ENCODE measurements at regions not wholly inside any gene's neighbourhood (a gene's known extent, or its start where the extent isn't known, plus 50 kb on each side); places are given as distances from the start of the nearest gene placed in this dataset.

- peak; percentile 63 for DNase-seq (ENCODE audit: low read depth)
- no peak for TF ChIP-seq CTCF (conservative IDR thresholded peaks at IDR 0.05; ENCODE audit: low read depth, low read length)
- H3K4me3 ChIP-seq (ENCODE audit: low read depth, low read length) = no peak overlapping the region
These were observed 139.9 kb downstream of the TBXT start for GRCh38 chr6:166027761-166028160.

- TF ChIP-seq CTCF (conservative IDR thresholded peaks at IDR 0.05; ENCODE audit: low read depth, low read length) = no peak
- no peak for DNase-seq (ENCODE audit: low read depth)
- no peak overlapping the region for H3K4me3 ChIP-seq (ENCODE audit: low read depth, low read length)
These were observed 141.0 kb downstream of the TBXT start for GRCh38 chr6:166026586-166027126.

- no peak overlapping the region for H3K4me3 ChIP-seq (ENCODE audit: low read depth, low read length)
- TF ChIP-seq CTCF (conservative IDR thresholded peaks at IDR 0.05; ENCODE audit: low read depth, low read length) = no peak
- peak; percentile 93 for DNase-seq (ENCODE audit: low read depth)
These were observed 142.3 kb downstream of the TBXT start for GRCh38 chr6:166025149-166025898.

- TF ChIP-seq CTCF (conservative IDR thresholded peaks at IDR 0.05; ENCODE audit: low read depth, low read length) = no peak
These were observed 143.4 kb downstream of the TBXT start for GRCh38 chr6:166024252-166024651.

GRCh38 chr6:166023273-166023989 is 144.2 kb downstream of the TBXT start:
- no peak for TF ChIP-seq CTCF (conservative IDR thresholded peaks at IDR 0.05; ENCODE audit: low read depth, low read length)
- DNase-seq (ENCODE audit: low read depth) = no peak
- H3K4me3 ChIP-seq (ENCODE audit: low read depth, low read length) = no peak overlapping the region

More at GRCh38 chr6:166024252-166024651, 143.4 kb downstream of the TBXT start:
- DNase-seq (ENCODE audit: low read depth) = no peak
- no peak overlapping the region for H3K4me3 ChIP-seq (ENCODE audit: low read depth, low read length)

GRCh38 chr6:166021429-166021828 is 146.2 kb downstream of the TBXT start:
- TF ChIP-seq CTCF (conservative IDR thresholded peaks at IDR 0.05; ENCODE audit: low read depth, low read length) = no peak
- no peak for DNase-seq (ENCODE audit: low read depth)
- no peak overlapping the region for H3K4me3 ChIP-seq (ENCODE audit: low read depth, low read length)
